Muscle of back (tissue), 3 donors: ENCODE measurements at regions not wholly inside any gene's neighbourhood (a gene's known extent, or its start where the extent isn't known, plus 50 kb on each side); places are given as distances from the start of the nearest gene placed in this dataset.

ENCODE experiments used
- DNase-seq, 3 donors: peaks; one replicate each; pipeline versions ENCODE4 v3.0.0 to v3.0.0-alpha.2; 2013

GRCh38 chr2:2828774-2829368 is 497.8 kb upstream of the MYT1L start:
- peak in 1 of 3 donors; percentile 27 for DNase-seq

GRCh38 chr2:2827761-2828221 is 496.7 kb upstream of the MYT1L start:
- no peak for DNase-seq

- no peak for DNase-seq
These were observed 496.1 kb upstream of the MYT1L start for GRCh38 chr2:2827046-2827636.

- DNase-seq: no peak
These were observed 495.5 kb upstream of the MYT1L start for GRCh38 chr2:2826621-2827020.

- no peak for DNase-seq
These were observed 495.1 kb upstream of the MYT1L start for GRCh38 chr2:2826209-2826551.

- no peak for DNase-seq
These were observed 494.6 kb upstream of the MYT1L start for GRCh38 chr2:2825516-2826208.

- no peak for DNase-seq
These were observed 494.0 kb upstream of the MYT1L start for GRCh38 chr2:2825062-2825461.

- DNase-seq: no peak
These were observed 493.5 kb upstream of the MYT1L start for GRCh38 chr2:2824588-2824987.

GRCh38 chr2:2823061-2823753 is 492.1 kb upstream of the MYT1L start:
- no peak for DNase-seq

GRCh38 chr2:2822143-2822542 is 491.1 kb upstream of the MYT1L start:
- DNase-seq: no peak

- DNase-seq: no peak
These were observed 481.6 kb upstream of the MYT1L start for GRCh38 chr2:2812648-2813047.

GRCh38 chr2:2812117-2812516 is 481.0 kb upstream of the MYT1L start:
- no peak for DNase-seq

- no peak for DNase-seq
These were observed 479.4 kb upstream of the MYT1L start for GRCh38 chr2:2810504-2810903.

GRCh38 chr2:2809771-2810170 is 478.7 kb upstream of the MYT1L start:
- DNase-seq: no peak

GRCh38 chr2:2808551-2809058 is 477.5 kb upstream of the MYT1L start:
- no peak for DNase-seq

GRCh38 chr2:2806711-2807110 is 475.6 kb upstream of the MYT1L start:
- no peak for DNase-seq

GRCh38 chr2:2805263-2805662 is 474.2 kb upstream of the MYT1L start:
- no peak for DNase-seq

GRCh38 chr2:2804528-2804927 is 473.5 kb upstream of the MYT1L start:
- no peak for DNase-seq

GRCh38 chr2:2801458-2801857 is 470.4 kb upstream of the MYT1L start:
- DNase-seq: no peak

- no peak for DNase-seq
These were observed 469.6 kb upstream of the MYT1L start for GRCh38 chr2:2800697-2801096.

- DNase-seq: no peak
These were observed 468.9 kb upstream of the MYT1L start for GRCh38 chr2:2800001-2800400.

GRCh38 chr2:2799151-2799697 is 468.1 kb upstream of the MYT1L start:
- DNase-seq: no peak
